ENCODE measurements at regions not wholly inside any gene's neighbourhood (a gene's known extent, or its start where the extent isn't known, plus 50 kb on each side); places are given as distances from the start of the nearest gene placed in this dataset.
"Not testable (repeated sequence)": the region's sequence is repeated elsewhere in the genome, so short reads cannot be mapped to it uniquely, and the experiment has no call there.

GRCh38 chrX:114040661-114041269 lies 543.1 kb upstream of the HTR2C start:
- H3K27ac Mint-ChIP-seq; H3K36me3 Mint-ChIP-seq (ENCODE audit: low read depth); intact Hi-C loops (cut with micrococcal nuclease); DNase-seq; H3K4me1 Mint-ChIP-seq (ENCODE audit: low read depth); H3K4me3 Mint-ChIP-seq; H3K27me3 Mint-ChIP-seq (ENCODE audit: low read depth); CTCF ChIA-PET; H3K9me3 Mint-ChIP-seq: not testable (repeated sequence)

GRCh38 chrX:114040111-114040510 lies 543.8 kb upstream of the HTR2C start:
- H3K4me3 Mint-ChIP-seq; H3K9me3 Mint-ChIP-seq; H3K4me1 Mint-ChIP-seq (ENCODE audit: low read depth); CTCF ChIA-PET; H3K36me3 Mint-ChIP-seq (ENCODE audit: low read depth); H3K27ac Mint-ChIP-seq; DNase-seq; H3K27me3 Mint-ChIP-seq (ENCODE audit: low read depth); intact Hi-C loops (cut with micrococcal nuclease): not testable (repeated sequence)

GRCh38 chrX:114038358-114038757 lies 545.5 kb upstream of the HTR2C start:
- H3K9me3 Mint-ChIP-seq: no peaks in the 10 kb centered on the region
- H3K36me3 Mint-ChIP-seq (ENCODE audit: low read depth): no peaks in the 10 kb centered on the region
- CTCF ChIA-PET: no interaction called here
- no peak for DNase-seq
- no peaks in the 10 kb centered on the region for H3K4me1 Mint-ChIP-seq (ENCODE audit: low read depth)
- intact Hi-C loops (cut with micrococcal nuclease): no loop called here
- H3K4me3 Mint-ChIP-seq: no peak overlapping the region
- H3K27ac Mint-ChIP-seq: no peak overlapping the region
- H3K27me3 Mint-ChIP-seq (ENCODE audit: low read depth): no peaks in the 10 kb centered on the region

- CTCF ChIA-PET: no interaction called here
- Mint-ChIP-seq H3K27me3 (ENCODE audit: low read depth) (no peaks in the 10 kb centered on the region), H3K4me1 (ENCODE audit: low read depth) (no peaks in the 10 kb centered on the region), H3K27ac (no peak overlapping the region), H3K36me3 (ENCODE audit: low read depth) (no peaks in the 10 kb centered on the region), H3K9me3 (no peaks in the 10 kb centered on the region), H3K4me3 (no peak overlapping the region)
- no peak for DNase-seq
- intact Hi-C loops (cut with micrococcal nuclease): no loop called here
Measured at GRCh38 chrX:114037515-114037914, 546.4 kb upstream of the HTR2C start.

GRCh38 chrX:114028907-114029662 lies 554.8 kb upstream of the HTR2C start:
- intact Hi-C loops (cut with micrococcal nuclease): no loop called here
- Mint-ChIP-seq H3K4me3 (no peak overlapping the region), H3K9me3 (peaks cover 7% of the 10 kb centered on the region), H3K4me1 (ENCODE audit: low read depth) (no peaks in the 10 kb centered on the region), H3K27ac (no peak overlapping the region), H3K27me3 (ENCODE audit: low read depth) (no peaks in the 10 kb centered on the region), H3K36me3 (ENCODE audit: low read depth) (no peaks in the 10 kb centered on the region)
- no peak for DNase-seq
- CTCF ChIA-PET: no interaction called here

GRCh38 chrX:114017086-114017485 lies 566.8 kb upstream of the HTR2C start:
- Mint-ChIP-seq H3K4me3 (no peak overlapping the region), H3K9me3 (peaks cover 2% of the 10 kb centered on the region), H3K36me3 (ENCODE audit: low read depth) (no peaks in the 10 kb centered on the region)

GRCh38 chrX:114015966-114016365 lies 567.9 kb upstream of the HTR2C start:
- peaks cover 2% of the 10 kb centered on the region for H3K9me3 Mint-ChIP-seq
- CTCF ChIA-PET: no interaction called here
- H3K27me3 Mint-ChIP-seq (ENCODE audit: low read depth): no peaks in the 10 kb centered on the region
- H3K27ac Mint-ChIP-seq: no peak overlapping the region
- no peak overlapping the region for H3K4me3 Mint-ChIP-seq
- H3K4me1 Mint-ChIP-seq (ENCODE audit: low read depth): no peaks in the 10 kb centered on the region
- no peak for DNase-seq
- intact Hi-C loops (cut with micrococcal nuclease): no loop called here
- no peaks in the 10 kb centered on the region for H3K36me3 Mint-ChIP-seq (ENCODE audit: low read depth)

More at GRCh38 chrX:114017086-114017485, 566.8 kb upstream of the HTR2C start:
- H3K27me3 Mint-ChIP-seq (ENCODE audit: low read depth): no peaks in the 10 kb centered on the region
- CTCF ChIA-PET: no interaction called here
- no peak for DNase-seq
- H3K4me1 Mint-ChIP-seq (ENCODE audit: low read depth): no peaks in the 10 kb centered on the region
- intact Hi-C loops (cut with micrococcal nuclease): no loop called here
- no peak overlapping the region for H3K27ac Mint-ChIP-seq

DNA sequence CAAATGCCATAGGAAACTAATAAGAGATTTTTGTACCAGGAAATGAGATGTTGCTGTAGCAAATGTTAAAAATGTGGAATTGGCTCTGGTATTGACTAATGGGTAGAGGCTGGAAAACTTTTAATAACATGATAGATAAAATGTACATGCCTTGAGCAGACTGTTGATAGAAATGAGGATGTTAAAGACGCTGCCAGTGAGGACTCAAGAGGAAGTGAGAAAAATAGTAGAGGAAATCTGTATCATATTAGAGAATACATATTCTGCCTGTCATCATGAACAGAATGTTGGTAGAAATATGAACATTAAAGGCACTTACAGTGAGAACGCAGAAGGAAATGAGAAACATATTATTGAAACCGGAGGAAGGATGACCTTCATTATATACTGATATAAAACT lies 577.2 kb upstream of the HTR2C start:
- Mint-ChIP-seq H3K4me1 (ENCODE audit: low read depth) (no peaks in the 10 kb centered on the region), H3K36me3 (ENCODE audit: low read depth) (no peaks in the 10 kb centered on the region), H3K9me3 (peaks cover 3% of the 10 kb centered on the region), H3K27me3 (ENCODE audit: low read depth) (no peaks in the 10 kb centered on the region), H3K4me3 (no peak overlapping the region), H3K27ac (no peak overlapping the region)
- intact Hi-C loops (cut with micrococcal nuclease): no loop called here
- CTCF ChIA-PET: no interaction called here
- DNase-seq: no peak

DNA sequence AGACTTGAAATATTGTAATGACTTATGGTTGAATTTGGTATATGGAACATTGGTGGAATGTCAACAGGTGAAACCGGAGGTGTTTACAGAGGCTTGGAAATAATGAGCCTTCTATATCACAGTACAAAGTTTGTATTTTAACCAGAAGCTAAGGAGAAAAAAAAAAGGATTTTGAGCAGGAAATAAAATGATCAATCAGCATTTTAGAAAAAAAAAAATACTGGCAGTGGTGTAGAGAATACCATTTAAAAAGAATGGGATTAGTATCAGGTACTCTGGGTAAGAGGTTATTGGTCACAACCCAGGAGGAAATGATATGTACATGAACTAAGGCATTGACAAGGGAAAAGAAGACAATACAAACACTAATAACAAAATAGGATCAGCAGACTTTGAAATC lies 587.1 kb upstream of the HTR2C start:
- H3K27ac Mint-ChIP-seq: no peak overlapping the region
- no peaks in the 10 kb centered on the region for H3K4me1 Mint-ChIP-seq (ENCODE audit: low read depth)
- no peaks in the 10 kb centered on the region for H3K27me3 Mint-ChIP-seq (ENCODE audit: low read depth)
- no peak overlapping the region for H3K4me3 Mint-ChIP-seq
- H3K36me3 Mint-ChIP-seq (ENCODE audit: low read depth): no peaks in the 10 kb centered on the region
- no peaks in the 10 kb centered on the region for H3K9me3 Mint-ChIP-seq
- DNase-seq: no peak
- intact Hi-C loops (cut with micrococcal nuclease): no loop called here
- CTCF ChIA-PET: no interaction called here

DNA sequence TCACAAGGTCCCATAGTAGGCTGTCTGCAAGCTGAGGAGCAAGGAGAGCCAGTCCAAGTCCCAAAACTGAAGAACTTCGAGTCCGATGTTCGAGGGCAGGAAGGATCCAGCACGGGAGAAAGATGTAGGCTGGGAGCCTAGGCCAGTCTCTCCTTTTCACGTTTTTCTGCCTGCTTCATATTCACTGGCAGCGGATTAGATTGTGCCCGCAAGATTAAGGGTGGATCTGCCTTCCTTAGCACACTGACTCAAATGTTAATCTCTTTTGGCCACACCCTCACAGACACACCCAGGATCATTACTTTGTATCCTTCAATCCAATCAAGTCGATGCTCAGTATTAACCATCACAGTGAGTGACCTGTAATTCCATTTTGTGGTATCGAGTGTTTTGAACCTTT lies 592.2 kb upstream of the HTR2C start:
- H3K27ac Mint-ChIP-seq; H3K4me3 Mint-ChIP-seq; DNase-seq; H3K27me3 Mint-ChIP-seq (ENCODE audit: low read depth); H3K4me1 Mint-ChIP-seq (ENCODE audit: low read depth); intact Hi-C loops (cut with micrococcal nuclease); H3K36me3 Mint-ChIP-seq (ENCODE audit: low read depth); CTCF ChIA-PET; H3K9me3 Mint-ChIP-seq: not testable (repeated sequence)

DNA sequence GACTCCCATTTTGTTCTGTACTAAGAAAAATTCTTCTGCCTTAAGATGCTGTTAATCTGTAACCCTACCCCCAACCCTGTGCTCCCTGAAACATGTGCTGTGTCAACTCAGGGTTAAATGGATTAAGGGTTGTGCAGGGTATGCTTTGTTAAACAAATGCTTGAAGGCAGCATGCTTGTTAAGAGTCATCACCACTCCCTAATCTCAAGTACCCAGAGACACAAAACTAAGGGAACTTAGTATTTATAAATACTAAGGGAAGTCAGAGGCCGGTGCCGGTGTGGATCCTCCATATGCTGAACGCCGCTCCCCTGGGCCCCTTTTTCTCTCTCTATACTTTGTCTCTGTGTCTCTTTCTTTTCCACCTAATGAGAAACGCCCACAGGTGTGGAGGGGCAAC lies 593.2 kb upstream of the HTR2C start:
- H3K27me3 Mint-ChIP-seq (ENCODE audit: low read depth); H3K36me3 Mint-ChIP-seq (ENCODE audit: low read depth); intact Hi-C loops (cut with micrococcal nuclease); DNase-seq; H3K4me3 Mint-ChIP-seq; H3K27ac Mint-ChIP-seq; H3K4me1 Mint-ChIP-seq (ENCODE audit: low read depth); CTCF ChIA-PET; H3K9me3 Mint-ChIP-seq: not testable (repeated sequence)

- H3K4me1 Mint-ChIP-seq (ENCODE audit: low read depth); H3K27me3 Mint-ChIP-seq (ENCODE audit: low read depth); CTCF ChIA-PET; H3K27ac Mint-ChIP-seq; DNase-seq; H3K36me3 Mint-ChIP-seq (ENCODE audit: low read depth); H3K4me3 Mint-ChIP-seq; intact Hi-C loops (cut with micrococcal nuclease); H3K9me3 Mint-ChIP-seq: not testable (repeated sequence)
Measured at GRCh38 chrX:113988315-113988935, 595.5 kb upstream of the HTR2C start.

GRCh38 chrX:113986427-113986826 lies 597.5 kb upstream of the HTR2C start:
- Mint-ChIP-seq H3K4me3 (no peak overlapping the region), H3K36me3 (ENCODE audit: low read depth) (no peaks in the 10 kb centered on the region), H3K27ac (no peak overlapping the region), H3K9me3 (no peaks in the 10 kb centered on the region), H3K27me3 (ENCODE audit: low read depth) (no peaks in the 10 kb centered on the region), H3K4me1 (ENCODE audit: low read depth) (no peaks in the 10 kb centered on the region)
- CTCF ChIA-PET: interaction anchor here (0.8 kb wide), 1 partner anchor 11 kb away, joined by 7 read pairs; no protein-coding TSS in a partner anchor
- DNase-seq: no peak
- intact Hi-C loops (cut with micrococcal nuclease): no loop called here
